ENCODE measurements at regions not wholly inside any gene's neighbourhood (a gene's known extent, or its start where the extent isn't known, plus 50 kb on each side); places are given as distances from the start of the nearest gene placed in this dataset.
A peak's percentile ranks its signal among the peaks of the same experiment; 100 is the strongest.

DNA sequence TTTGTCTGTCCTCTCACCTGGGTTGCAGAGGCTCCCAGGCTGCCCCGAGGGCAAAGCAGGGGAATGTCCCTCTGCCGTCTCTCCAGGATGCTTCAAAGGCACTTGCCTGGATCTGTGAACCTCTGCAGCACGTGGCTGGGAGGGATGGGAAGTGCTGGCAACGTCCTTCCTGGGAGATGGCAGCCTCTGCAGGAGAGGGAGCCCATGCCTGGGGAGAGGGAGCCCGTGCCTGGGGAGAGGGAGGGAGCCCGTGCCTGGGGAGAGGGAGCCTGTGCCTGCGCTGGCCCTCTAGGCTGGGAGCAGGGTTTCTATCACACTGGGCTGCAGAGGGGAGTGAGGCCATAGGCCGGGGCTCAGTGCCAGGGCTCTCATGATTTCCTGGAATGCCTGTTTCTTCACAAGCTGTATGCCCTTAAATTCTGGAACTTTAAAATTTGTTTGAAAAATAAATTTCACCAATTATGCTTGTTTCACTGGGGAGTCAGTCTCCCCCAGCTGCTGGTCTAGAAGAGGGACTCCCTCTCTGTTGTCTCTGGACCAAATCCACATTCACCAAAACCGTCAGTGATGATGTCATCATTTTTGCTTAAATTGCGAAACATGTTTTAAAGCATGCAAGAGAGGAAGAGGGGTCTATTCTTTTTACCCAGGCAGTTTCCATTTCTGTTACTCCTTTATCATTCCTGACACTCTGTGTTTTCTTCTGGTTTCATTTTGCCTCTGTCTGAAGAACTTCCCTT, 135.7 kb downstream of the DNAJB6 start:
- TF ChIP-seq, protein P1, sequence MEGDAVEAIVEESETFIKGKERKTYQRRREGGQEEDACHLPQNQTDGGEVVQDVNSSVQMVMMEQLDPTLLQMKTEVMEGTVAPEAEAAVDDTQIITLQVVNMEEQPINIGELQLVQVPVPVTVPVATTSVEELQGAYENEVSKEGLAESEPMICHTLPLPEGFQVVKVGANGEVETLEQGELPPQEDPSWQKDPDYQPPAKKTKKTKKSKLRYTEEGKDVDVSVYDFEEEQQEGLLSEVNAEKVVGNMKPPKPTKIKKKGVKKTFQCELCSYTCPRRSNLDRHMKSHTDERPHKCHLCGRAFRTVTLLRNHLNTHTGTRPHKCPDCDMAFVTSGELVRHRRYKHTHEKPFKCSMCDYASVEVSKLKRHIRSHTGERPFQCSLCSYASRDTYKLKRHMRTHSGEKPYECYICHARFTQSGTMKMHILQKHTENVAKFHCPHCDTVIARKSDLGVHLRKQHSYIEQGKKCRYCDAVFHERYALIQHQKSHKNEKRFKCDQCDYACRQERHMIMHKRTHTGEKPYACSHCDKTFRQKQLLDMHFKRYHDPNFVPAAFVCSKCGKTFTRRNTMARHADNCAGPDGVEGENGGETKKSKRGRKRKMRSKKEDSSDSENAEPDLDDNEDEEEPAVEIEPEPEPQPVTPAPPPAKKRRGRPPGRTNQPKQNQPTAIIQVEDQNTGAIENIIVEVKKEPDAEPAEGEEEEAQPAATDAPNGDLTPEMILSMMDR (IDR thresholded peaks at IDR 0.05) = no peak
- POLR2A ChIA-PET = interaction anchor here (0.6 to 2.7 kb wide), 14 partner anchors 8 to 398 kb away, joined by 3 to 22 read pairs (median 7); no protein-coding TSS in a partner anchor
- peak overlapping the region; percentile 79 for H3K4me3 Mint-ChIP-seq
- H3K27ac Mint-ChIP-seq = peak overlapping the region; percentile 93
- H3K36me3 Mint-ChIP-seq (ENCODE audit: low read depth) = peaks cover 16% of the 10 kb centered on the region
- no peaks in the 10 kb centered on the region for H3K27me3 Mint-ChIP-seq
- H3K4me1 ChIP-seq (ENCODE audit: insufficient read depth, low read length) = peaks cover 57% of the 10 kb centered on the region
- H3K9me3 ChIP-seq (ENCODE audit: control insufficient read depth in 1 of 2, insufficient read depth in 1 of 2, low read length in 2 of 2) = peaks cover 20 to 21% of the 10 kb centered on the region in 2 experiments
- no peak overlapping the region for H3K4me3 ChIP-seq (ENCODE audit: low read length)
- intact Hi-C loops (cut with DNase I, micrococcal nuclease) = loop anchor here in 1 of 2 experiments (5.0 kb wide), 1 partner anchor 40 kb away; no protein-coding TSS in a partner anchor
- H3K36me3 ChIP-seq (ENCODE audit: insufficient read depth, low read length) = no peaks in the 10 kb centered on the region
- H3K27me3 ChIP-seq (ENCODE audit: control insufficient read depth in 1 of 2, insufficient read depth in 2 of 2, low read length in 2 of 2) = no peaks in the 10 kb centered on the region
- ATAC-seq (ENCODE audit: poor library complexity) (no peak), DNase-seq (no peak)
- peaks cover 5% of the 10 kb centered on the region for H3K9me3 Mint-ChIP-seq
- H3K27ac ChIP-seq (ENCODE audit: low read depth in 1 of 2, low read length in 2 of 2) = peak overlapping the region; percentile 62 to 75
- CTCF ChIA-PET = no interaction called here
- peaks cover 49% of the 10 kb centered on the region for H3K4me1 Mint-ChIP-seq (ENCODE audit: low read depth)

DNA sequence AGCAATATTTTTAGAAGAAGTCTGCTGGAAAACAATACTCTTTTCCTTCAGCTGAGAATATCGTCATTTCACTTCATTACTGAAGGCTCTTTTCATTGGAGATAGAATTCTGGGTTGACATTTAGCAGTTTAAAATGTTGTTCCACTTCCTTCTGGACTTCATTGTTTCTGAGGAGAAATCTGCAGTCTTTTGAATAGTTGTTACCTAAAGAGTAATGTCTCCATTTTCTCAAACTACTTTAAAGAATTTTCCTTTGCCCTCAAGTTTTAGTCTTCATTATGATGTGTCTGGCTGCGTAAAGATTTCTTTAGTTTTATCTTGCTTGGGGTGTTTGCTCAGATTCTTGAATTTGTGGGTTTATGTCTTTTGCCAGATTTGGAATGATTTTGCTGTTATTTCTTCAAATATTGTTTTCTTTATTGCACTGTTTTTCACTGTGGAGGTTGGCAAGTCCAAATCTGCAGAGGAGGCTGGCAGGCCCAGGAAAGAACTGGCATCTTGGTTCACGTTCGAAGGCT, 136.3 kb downstream of the DNAJB6 start:
- no peak overlapping the region for H3K4me3 ChIP-seq (ENCODE audit: low read length)
- no peaks in the 10 kb centered on the region for H3K27me3 Mint-ChIP-seq
- no peak for ATAC-seq (ENCODE audit: poor library complexity)
- H3K4me3 Mint-ChIP-seq = peak overlapping the region; percentile 79
- no peaks in the 10 kb centered on the region for H3K27me3 ChIP-seq (ENCODE audit: control insufficient read depth in 1 of 2, insufficient read depth in 2 of 2, low read length in 2 of 2)
- peak overlapping the region; percentile 62 to 75 for H3K27ac ChIP-seq (ENCODE audit: low read depth in 1 of 2, low read length in 2 of 2)
- peak overlapping the region; percentile 93 for H3K27ac Mint-ChIP-seq
- H3K4me1 ChIP-seq (ENCODE audit: insufficient read depth, low read length) = peaks cover 63% of the 10 kb centered on the region
- peaks cover 53% of the 10 kb centered on the region for H3K4me1 Mint-ChIP-seq (ENCODE audit: low read depth)
- intact Hi-C loops (cut with DNase I, micrococcal nuclease) = loop anchor here in 1 of 2 experiments (5.0 kb wide), 1 partner anchor 41 kb away; no protein-coding TSS in a partner anchor
- DNase-seq = peak in 1 of 14 experiments; percentile 10
- CTCF ChIA-PET = no interaction called here
- H3K9me3 ChIP-seq (ENCODE audit: control insufficient read depth in 1 of 2, insufficient read depth in 1 of 2, low read length in 2 of 2) = peaks cover 20 to 21% of the 10 kb centered on the region in 2 experiments
- POLR2A ChIA-PET = interaction anchor here (0.6 to 2.7 kb wide), 3 partner anchors 13 to 103 kb away, joined by 3 to 22 read pairs (median 7); no protein-coding TSS in a partner anchor
- no peaks in the 10 kb centered on the region for H3K36me3 ChIP-seq (ENCODE audit: insufficient read depth, low read length)
- TF ChIP-seq, protein P1 (IDR thresholded peaks at IDR 0.05) = no peak
- peaks cover 16% of the 10 kb centered on the region for H3K36me3 Mint-ChIP-seq (ENCODE audit: low read depth)
- H3K9me3 Mint-ChIP-seq = peaks cover 5% of the 10 kb centered on the region

DNA sequence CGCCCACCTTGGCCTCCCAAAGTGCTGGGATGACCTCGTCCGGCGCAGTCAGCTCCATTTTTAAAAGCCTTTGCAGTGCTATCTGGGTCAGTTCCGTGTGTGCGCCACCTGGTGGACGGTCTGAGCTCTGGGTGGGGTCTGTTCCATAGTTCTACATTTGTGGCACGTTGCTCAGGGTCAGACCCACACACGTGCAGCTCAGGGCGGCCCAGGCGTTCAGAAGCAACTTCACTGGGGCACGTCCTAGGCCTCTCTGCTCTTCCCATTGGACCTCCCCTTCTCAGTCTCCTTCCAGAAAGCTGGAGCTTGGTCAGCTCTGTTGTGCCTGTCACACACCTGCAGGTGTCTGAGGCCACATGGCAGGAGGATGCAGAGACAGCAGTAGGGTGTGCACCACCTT, 137.9 kb downstream of the DNAJB6 start:
- DNase-seq (peak in 1 of 14 experiments; percentile 33), ATAC-seq (ENCODE audit: poor library complexity) (no peak)
- Histone ChIP-seq H3K27me3 (ENCODE audit: control insufficient read depth in 1 of 2, insufficient read depth in 2 of 2, low read length in 2 of 2) (no peaks in the 10 kb centered on the region), H3K36me3 (ENCODE audit: insufficient read depth, low read length) (no peaks in the 10 kb centered on the region), H3K27ac (ENCODE audit: low read depth in 1 of 2, low read length in 2 of 2) (no peak overlapping the region), H3K4me1 (ENCODE audit: insufficient read depth, low read length) (peaks cover 76% of the 10 kb centered on the region), H3K9me3 (ENCODE audit: control insufficient read depth in 1 of 2, insufficient read depth in 1 of 2, low read length in 2 of 2) (peaks cover 20 to 21% of the 10 kb centered on the region in 2 experiments), H3K4me3 (ENCODE audit: low read length) (no peak overlapping the region)
- Mint-ChIP-seq H3K4me3 (no peak overlapping the region), H3K27ac (peak overlapping the region; percentile 27), H3K9me3 (peaks cover 5% of the 10 kb centered on the region), H3K36me3 (ENCODE audit: low read depth) (peaks cover 16% of the 10 kb centered on the region), H3K4me1 (ENCODE audit: low read depth) (peaks cover 65% of the 10 kb centered on the region), H3K27me3 (no peaks in the 10 kb centered on the region)
- ChIA-PET POLR2A (no interaction called here), CTCF (no interaction called here)
- TF ChIP-seq, protein P1 (IDR thresholded peaks at IDR 0.05) = peak; percentile 28
- intact Hi-C loops (cut with DNase I, micrococcal nuclease) = loop anchor here in 1 of 2 experiments (5.0 kb wide), 1 partner anchor 42 kb away; no protein-coding TSS in a partner anchor
